Fibroblast of mammary gland (primary cell): ENCODE measurements at regions not wholly inside any gene's neighbourhood (a gene's known extent, or its start where the extent isn't known, plus 50 kb on each side); places are given as distances from the start of the nearest gene placed in this dataset.

ENCODE experiments used
- DNase-seq: peaks from one replicate; pipeline ENCODE4 v3.0.0-alpha.2; 2010; ENCODE audit warnings: low read depth
- H3K4me3 ChIP-seq: 2 replicates; pipeline ENCODE4 v1.5.1; 2011; ENCODE audit warnings: low read depth, mild to moderate bottlenecking, low read length, moderate library complexity; ENCODE audit not compliant: control insufficient read depth
- CTCF ChIP-seq: conservative IDR thresholded peaks from 2 replicates; pipeline ENCODE4 v1.5.1; 2011; ENCODE audit warnings: low read depth, low read length, inconsistent platforms; ENCODE audit not compliant: control insufficient read depth, insufficient read depth

- no peak for DNase-seq
- H3K4me3 ChIP-seq: no peak overlapping the region
- no peak for TF ChIP-seq CTCF
Observed at GRCh38 chr7:115511330-115511729, 519.2 kb downstream of the TFEC start.

GRCh38 chr7:115505136-115505535, 525.4 kb downstream of the TFEC start:
- TF ChIP-seq CTCF: no peak
- H3K4me3 ChIP-seq: no peak overlapping the region
- DNase-seq: no peak

- no peak for TF ChIP-seq CTCF
- DNase-seq: no peak
- no peak overlapping the region for H3K4me3 ChIP-seq
Observed at GRCh38 chr7:115499956-115500355, 530.6 kb downstream of the TFEC start.

- TF ChIP-seq CTCF: no peak
Observed at GRCh38 chr7:115496006-115496405, 534.6 kb downstream of the TFEC start.

GRCh38 chr7:115494529-115495147, 535.9 kb downstream of the TFEC start:
- TF ChIP-seq CTCF: no peak
- DNase-seq: no peak
- H3K4me3 ChIP-seq: no peak overlapping the region

More at GRCh38 chr7:115496006-115496405, 534.6 kb downstream of the TFEC start:
- H3K4me3 ChIP-seq: no peak overlapping the region
- no peak for DNase-seq

- H3K4me3 ChIP-seq: no peak overlapping the region
- DNase-seq: no peak
- TF ChIP-seq CTCF: no peak
Observed at GRCh38 chr7:115493381-115493780, 537.2 kb downstream of the TFEC start.
